H1 (cell line): ENCODE measurements at regions not wholly inside any gene's neighbourhood (a gene's known extent, or its start where the extent isn't known, plus 50 kb on each side); places are given as distances from the start of the nearest gene placed in this dataset.

Source experiments
- CTCF ChIA-PET: fragments of 300-600 bp; sonication (Branson Sonifier 250); formaldehyde crosslinking; loops from one replicate; lab custom pipeline; 2021; ENCODE audit not compliant: partially characterized antibody; lab: Charles Lee
- POLR2A ChIA-PET: fragments of 300-600 bp; sonication (Branson Sonifier 250); formaldehyde crosslinking; loops from one replicate; lab custom pipeline; 2021; ENCODE audit warnings: inconsistent platforms; ENCODE audit not compliant: partially characterized antibody; lab: Charles Lee
- DNase-seq, 2 experiments: peaks; one replicate each; pipeline versions ENCODE4 v3.0.0 to v3.0.0-alpha.2; 2010 to 2022; ENCODE audit warnings: low spot score in 2 of 2, low read depth in 1 of 2, mixed read lengths in 1 of 2
- FAIRE-seq: peaks from 2 replicates; lab custom pipeline; 2011; peaks lifted over from hg19 to GRCh38; lab: Jason Lieb, UNC
- H2AFZ ChIP-seq: 2 replicates; pipeline ENCODE4 v1.8.1; 2012; ENCODE audit warnings: low read length, inconsistent platforms
- H2AK5ac ChIP-seq: 2 replicates; pipeline ENCODE4 v1.6.1; 2013; ENCODE audit warnings: low read depth, low read length
- H2BK120ac ChIP-seq: replicated peaks from 2 replicates; pipeline ENCODE3; 2013; ENCODE audit warnings: low read depth, low read length, inconsistent platforms
- H2BK12ac ChIP-seq: 2 replicates; pipeline ENCODE4 v1.6.1; 2013; ENCODE audit warnings: low read depth, low read length
- H2BK15ac ChIP-seq: 2 replicates; pipeline ENCODE4 v1.6.1; 2013; ENCODE audit warnings: low read length
- H2BK20ac ChIP-seq: 2 replicates; pipeline ENCODE4 v1.6.1; 2013; ENCODE audit warnings: low read length
- H2BK5ac ChIP-seq: 2 replicates; pipeline ENCODE4 v1.6.1; 2013; ENCODE audit warnings: low read depth, low read length
- H3K14ac ChIP-seq: 2 replicates; pipeline ENCODE4 v1.6.1; 2013; ENCODE audit warnings: inconsistent platforms; ENCODE audit not compliant: insufficient read length
- H3K18ac ChIP-seq: 2 replicates; pipeline ENCODE4 v1.6.1; 2013; ENCODE audit warnings: low read length; ENCODE audit errors: extremely low read depth
- H3K23ac ChIP-seq: 2 replicates; pipeline ENCODE4 v1.6.1; 2013; ENCODE audit warnings: inconsistent platforms; ENCODE audit not compliant: insufficient read length
- H3K23me2 ChIP-seq: 2 replicates; pipeline ENCODE4 v1.6.1; 2013; ENCODE audit warnings: low read depth, low read length
- H3K27ac ChIP-seq: 2 replicates; pipeline ENCODE4 v1.6.1; 2011; ENCODE audit warnings: low read depth, low read length, inconsistent platforms
- H3K27me3 ChIP-seq, 4 experiments: replicated peaks in 1 of 4; 1 replicate in 1 of 4; 2 replicates in 3 of 4; pipeline versions ENCODE4 v1.6.1 to v1.8.1; 2011 to 2013; ENCODE audit warnings: low read length in 3 of 4, mild to moderate bottlenecking in 3 of 4, inconsistent platforms in 2 of 4, mixed read lengths in 2 of 4, moderate library complexity in 1 of 4; ENCODE audit not compliant: control insufficient read depth in 3 of 4, insufficient read depth in 3 of 4; ENCODE audit errors: extremely low read depth in 1 of 4
- H3K36me3 ChIP-seq, 4 experiments: 2 replicates each; pipeline versions ENCODE4 v1.6.1 to v1.8.1; 2011 to 2013; ENCODE audit warnings: mild to moderate bottlenecking in 4 of 4, low read length in 3 of 4, moderate library complexity in 2 of 4, control low read depth in 1 of 4, inconsistent platforms in 1 of 4; ENCODE audit not compliant: insufficient read depth in 4 of 4, control insufficient read depth in 2 of 4
- H3K4ac ChIP-seq: replicated peaks from 2 replicates; pipeline ENCODE3; 2013; ENCODE audit warnings: low read length, low read depth, mixed read lengths, inconsistent platforms; ENCODE audit not compliant: insufficient read length
- H3K4me1 ChIP-seq, 4 experiments: replicated peaks in 1 of 4; 1 replicate in 1 of 4; 2 replicates in 3 of 4; pipeline versions ENCODE4 v1.6.1 to v1.8.1; 2011 to 2013; ENCODE audit warnings: low read length in 3 of 4, inconsistent platforms in 2 of 4, mixed read lengths in 1 of 4; ENCODE audit not compliant: insufficient read depth in 4 of 4, control insufficient read depth in 3 of 4
- H3K4me2 ChIP-seq, 2 experiments: 2 replicates each; pipeline versions ENCODE4 v1.6.1 to v1.8.1; 2011 to 2013; ENCODE audit warnings: low read depth in 2 of 2, low read length in 2 of 2, control low read depth in 1 of 2, inconsistent platforms in 1 of 2, mild to moderate bottlenecking in 1 of 2; ENCODE audit not compliant: insufficient read depth in 1 of 2
- H3K4me3 ChIP-seq, 4 experiments: fragments of 200-600, 300-600 bp in 1 of 4; sonication (generic), shearing (Covaris generic), sonication (Bioruptor Twin) in 1 of 4; 2 replicates each; pipeline versions ENCODE4 v1.5.1 to v1.8.1; 2011 to 2016; ENCODE audit warnings: low read length in 4 of 4, low read depth in 3 of 4, control low read depth in 2 of 4, inconsistent platforms in 2 of 4, mild to moderate bottlenecking in 2 of 4, mixed read lengths in 1 of 4, moderate library complexity in 1 of 4; ENCODE audit not compliant: insufficient read depth in 2 of 4; ENCODE audit errors: extremely low read depth in 1 of 4
- H3K56ac ChIP-seq: replicated peaks from 2 replicates; pipeline ENCODE3; 2013; ENCODE audit warnings: low read depth, mild to moderate bottlenecking, mixed read lengths, low read length, inconsistent platforms; ENCODE audit not compliant: insufficient read length
- H3K79me1 ChIP-seq: 2 replicates; pipeline ENCODE4 v1.6.1; 2013; ENCODE audit warnings: low read depth, low read length, control low read depth
- H3K79me2 ChIP-seq, 2 experiments: 2 replicates each; pipeline versions ENCODE4 v1.6.1 to v1.8.1; 2012 to 2013; ENCODE audit warnings: low read length in 2 of 2, mild to moderate bottlenecking in 2 of 2, inconsistent platforms in 1 of 2; ENCODE audit not compliant: insufficient read depth in 2 of 2, control insufficient read depth in 1 of 2
- H3K9ac ChIP-seq, 4 experiments: replicated peaks in 1 of 4; 1 replicate in 1 of 4; 2 replicates in 3 of 4; pipeline versions ENCODE4 v1.6.1 to v1.8.1; 2011 to 2013; ENCODE audit warnings: low read depth in 3 of 4, low read length in 3 of 4, control low read depth in 2 of 4, mild to moderate bottlenecking in 2 of 4, moderate library complexity in 2 of 4, inconsistent platforms in 1 of 4; ENCODE audit errors: extremely low read depth in 1 of 4
- H3K9me3 ChIP-seq, 2 experiments: 2 replicates each; pipeline versions ENCODE4 v1.6.1 to v1.8.1; 2012 to 2013; ENCODE audit warnings: mild to moderate bottlenecking in 2 of 2, moderate library complexity in 2 of 2, control low read depth in 1 of 2, inconsistent platforms in 1 of 2, low read depth in 1 of 2, low read length in 1 of 2, mixed read lengths in 1 of 2; ENCODE audit not compliant: insufficient read depth in 2 of 2
- H4K20me1 ChIP-seq, 2 experiments: replicated peaks in 1 of 2; 2 replicates each; pipeline versions ENCODE3 to v1.8.1; 2011 to 2013; ENCODE audit warnings: inconsistent platforms in 2 of 2, low read length in 2 of 2, mild to moderate bottlenecking in 1 of 2; ENCODE audit not compliant: insufficient read depth in 2 of 2, control insufficient read depth in 1 of 2
- H4K5ac ChIP-seq: 2 replicates; pipeline ENCODE4 v1.6.1; 2013; ENCODE audit warnings: low read length, low read depth, mixed read lengths, inconsistent platforms; ENCODE audit not compliant: insufficient read length
- H4K8ac ChIP-seq: 2 replicates; pipeline ENCODE4 v1.8.0; 2013; ENCODE audit warnings: mild to moderate bottlenecking, moderate library complexity, low read length, inconsistent platforms; ENCODE audit not compliant: insufficient read depth; ENCODE audit errors: extremely low read depth
- H4K91ac ChIP-seq: replicated peaks from 2 replicates; pipeline ENCODE3; 2013; ENCODE audit warnings: low read length, mixed read lengths, inconsistent platforms; ENCODE audit not compliant: insufficient read length
- CTBP2 ChIP-seq: IDR thresholded peaks from 2 replicates; pipeline ENCODE4 v1.7.0; 2011; ENCODE audit warnings: borderline replicate concordance, mild to moderate bottlenecking, moderate library complexity, mixed read lengths, low read length; ENCODE audit not compliant: insufficient read depth, insufficient read length
- HDAC6 ChIP-seq: IDR thresholded peaks from one replicate; pipeline ENCODE4 v1.7.1; 2012; ENCODE audit warnings: low read depth, mild to moderate bottlenecking, inconsistent platforms, low read length, moderate library complexity
- JUND ChIP-seq: IDR thresholded peaks from 2 replicates; pipeline ENCODE4 v1.6.1; 2011; ENCODE audit warnings: mild to moderate bottlenecking, improper control_type of control experiment, low read length
- PHF8 ChIP-seq: fragments of 200-600 bp; sonication (generic); conservative IDR thresholded peaks from 2 replicates; pipeline ENCODE4 v1.7.1; 2012; ENCODE audit warnings: low read depth, mild to moderate bottlenecking, inconsistent platforms, low read length, moderate library complexity
- POU5F1 ChIP-seq: IDR thresholded peaks from 2 replicates; pipeline ENCODE4 v1.6.1; 2011; ENCODE audit warnings: low read depth, mild to moderate bottlenecking, low read length, moderate library complexity
- RAD21 ChIP-seq, 2 experiments: IDR thresholded peaks in 1 of 2; conservative IDR thresholded peaks in 1 of 2; 2 replicates each; pipeline ENCODE4 v1.6.1; 2011; ENCODE audit warnings: low read depth in 2 of 2, low read length in 2 of 2, improper control_type of control experiment in 1 of 2, inconsistent platforms in 1 of 2, mild to moderate bottlenecking in 1 of 2, moderate library complexity in 1 of 2
- RNF2 ChIP-seq: fragments of 200-900, 300-1000 bp; sonication (generic); IDR thresholded peaks from 2 replicates; pipeline ENCODE4 v1.7.1; 2016; ENCODE audit warnings: borderline replicate concordance, low read depth, mild to moderate bottlenecking, antibody characterized with exemption, low read length; ENCODE audit not compliant: poor library complexity, severe bottlenecking; ENCODE audit errors: missing control alignments
- SAP30 ChIP-seq: fragments of 300-600 bp; sonication (generic); IDR thresholded peaks from 2 replicates; pipeline ENCODE4 v1.7.1; 2012; ENCODE audit warnings: low read length, moderate library complexity, mild to moderate bottlenecking, inconsistent platforms; ENCODE audit not compliant: insufficient read depth, insufficient replicate concordance
- ZNF274 ChIP-seq: IDR thresholded peaks from 2 replicates; pipeline ENCODE4 v1.7.0; 2012; ENCODE audit warnings: low read length, borderline replicate concordance; ENCODE audit errors: extremely low read depth
- WGBS, 2 experiments: shearing (Covaris generic) in 1 of 2; methylation state at CpG; one replicate each; pipeline versions ENCODE4 v1.1.6 to v1.1.7; 2013 to 2015; ENCODE audit warnings: low lambda C conversion rate in 2 of 2, mixed read lengths in 2 of 2, inconsistent platforms in 1 of 2, low coverage in 1 of 2, missing lambda C conversion rate in 1 of 2; ENCODE audit not compliant: insufficient replicate concordance in 2 of 2, insufficient coverage in 1 of 2, insufficient read length in 1 of 2; ENCODE audit errors: extremely low coverage in 1 of 2, missing lambda C conversion rate in 1 of 2; 5-methylcytosine and 5-hydroxymethylcytosine counted together
- TF ChIP-seq, protein P1 (sequence below): IDR thresholded peaks from 2 replicates; pipeline ENCODE4 v1.6.1; 2012; ENCODE audit warnings: inconsistent platforms
- TF ChIP-seq, protein P2 (sequence below): IDR thresholded peaks from 2 replicates; pipeline ENCODE4 v1.6.1; 2012; ENCODE audit warnings: low read length, inconsistent platforms

DNA sequence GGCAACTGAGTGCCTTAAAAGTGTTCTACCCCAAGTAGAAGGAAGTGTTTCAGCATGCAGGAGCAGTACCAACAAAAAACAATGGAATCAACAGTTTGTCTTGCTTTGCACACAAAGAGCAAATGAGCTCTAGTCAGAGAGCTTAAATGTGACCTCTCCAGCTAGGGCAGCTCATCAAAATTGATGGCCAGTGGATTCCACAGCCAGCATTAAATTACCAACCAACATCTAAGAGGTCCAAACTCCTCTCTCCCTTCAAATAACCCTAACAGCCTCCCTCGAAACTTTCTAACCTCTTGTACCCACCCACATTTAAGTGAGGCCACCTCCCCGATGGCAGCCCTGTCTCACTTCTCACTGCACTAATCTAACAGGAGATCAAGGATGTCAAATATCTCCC, 219.9 kb downstream of the CHIC2 start:
- Histone ChIP-seq H2AK5ac (no peak overlapping the region), H3K14ac (no peak overlapping the region), H3K9me3 (no peaks in the 10 kb centered on the region), H3K4me1 (no peaks in the 10 kb centered on the region), H4K5ac (no peak overlapping the region), H3K79me2 (no peaks in the 10 kb centered on the region), H4K8ac (no peak overlapping the region), H2BK15ac (no peak overlapping the region; the same call in 1 of the 2 replicates), H2BK12ac (no peak overlapping the region), H4K20me1 (no peaks in the 10 kb centered on the region), H3K9ac (no peak overlapping the region), H4K91ac (no peak overlapping the region), H2BK120ac (no peak overlapping the region), H3K27me3 (no peaks in the 10 kb centered on the region), H3K4ac (no peak overlapping the region), H2AFZ (no peak overlapping the region), H3K18ac (no peak overlapping the region), H2BK5ac (no peak overlapping the region), H3K23me2 (no peaks in the 10 kb centered on the region), H3K36me3 (no peaks in the 10 kb centered on the region), H3K56ac (no peak overlapping the region), H3K79me1 (no peaks in the 10 kb centered on the region), H3K4me2 (no peak overlapping the region), H3K23ac (no peak overlapping the region), H3K4me3 (no peak overlapping the region), H2BK20ac (no peak overlapping the region), H3K27ac (no peak overlapping the region)
- ChIA-PET POLR2A (no interaction called here), CTCF (interaction anchor here (0.6 to 1.6 kb wide), 5 partner anchors 11 to 390 kb away, joined by 3 to 4 read pairs (median 3); no protein-coding TSS in a partner anchor)
- FAIRE-seq = no peak
- DNase-seq = no peak
- WGBS, 2 experiments = 96% methylated on average over 2 of the region's 2 CpGs; no CpG with 5 or more reads in 1 of the 2 experiments
- TF ChIP-seq PHF8 = no peak
- TF ChIP-seq, protein P1, sequence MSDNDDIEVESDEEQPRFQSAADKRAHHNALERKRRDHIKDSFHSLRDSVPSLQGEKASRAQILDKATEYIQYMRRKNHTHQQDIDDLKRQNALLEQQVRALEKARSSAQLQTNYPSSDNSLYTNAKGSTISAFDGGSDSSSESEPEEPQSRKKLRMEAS = no peak
- TF ChIP-seq ZNF274 = no peak
- no peak for TF ChIP-seq POU5F1
- no peak for TF ChIP-seq RAD21 (IDR thresholded peaks at IDR 0.05 in 1 of 2, conservative IDR thresholded peaks at IDR 0.05 in 1 of 2; ENCODE audit: low read depth in 2 of 2, low read length in 2 of 2)
- no peak for TF ChIP-seq RNF2
- TF ChIP-seq, protein P2, sequence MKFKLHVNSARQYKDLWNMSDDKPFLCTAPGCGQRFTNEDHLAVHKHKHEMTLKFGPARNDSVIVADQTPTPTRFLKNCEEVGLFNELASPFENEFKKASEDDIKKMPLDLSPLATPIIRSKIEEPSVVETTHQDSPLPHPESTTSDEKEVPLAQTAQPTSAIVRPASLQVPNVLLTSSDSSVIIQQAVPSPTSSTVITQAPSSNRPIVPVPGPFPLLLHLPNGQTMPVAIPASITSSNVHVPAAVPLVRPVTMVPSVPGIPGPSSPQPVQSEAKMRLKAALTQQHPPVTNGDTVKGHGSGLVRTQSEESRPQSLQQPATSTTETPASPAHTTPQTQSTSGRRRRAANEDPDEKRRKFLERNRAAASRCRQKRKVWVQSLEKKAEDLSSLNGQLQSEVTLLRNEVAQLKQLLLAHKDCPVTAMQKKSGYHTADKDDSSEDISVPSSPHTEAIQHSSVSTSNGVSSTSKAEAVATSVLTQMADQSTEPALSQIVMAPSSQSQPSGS = no peak
- no peak for TF ChIP-seq JUND
- TF ChIP-seq SAP30 = no peak
- TF ChIP-seq HDAC6 = no peak
- TF ChIP-seq CTBP2 = no peak
